Osteoblast (primary cell): ENCODE measurements at regions not wholly inside any gene's neighbourhood (a gene's known extent, or its start where the extent isn't known, plus 50 kb on each side); places are given as distances from the start of the nearest gene placed in this dataset.

Experiments
- DNase-seq: peaks from one replicate; pipeline ENCODE4 v3.0.0; 2011; ENCODE audit warnings: low spot score, mixed read lengths; ENCODE audit not compliant: insufficient read length; ENCODE audit errors: missing footprints
- H2AFZ ChIP-seq: 2 replicates; pipeline ENCODE4 v1.6.0; 2011; ENCODE audit warnings: mild to moderate bottlenecking, low read length
- H3K27ac ChIP-seq: 2 replicates; pipeline ENCODE4 v1.5.1; 2011; ENCODE audit warnings: mild to moderate bottlenecking, low read depth, low read length, moderate library complexity
- H3K27me3 ChIP-seq: 2 replicates; pipeline ENCODE4 v1.6.0; 2012; ENCODE audit warnings: mild to moderate bottlenecking, control low read depth, inconsistent platforms, low read length, moderate library complexity; ENCODE audit not compliant: insufficient read depth
- H3K36me3 ChIP-seq: 2 replicates; pipeline ENCODE4 v1.5.1; 2011; ENCODE audit warnings: mild to moderate bottlenecking, low read length, control low read depth, moderate library complexity; ENCODE audit not compliant: insufficient read depth
- H3K4me1 ChIP-seq: 2 replicates; pipeline ENCODE4 v1.5.1; 2011; ENCODE audit warnings: mild to moderate bottlenecking, low read length, control low read depth, moderate library complexity; ENCODE audit not compliant: insufficient read depth
- H3K4me2 ChIP-seq: 2 replicates; pipeline ENCODE4 v1.6.0; 2011; ENCODE audit warnings: mild to moderate bottlenecking, low read length; ENCODE audit not compliant: insufficient read depth
- H3K4me3 ChIP-seq: fragments of 200-600 bp; sonication (generic); 3 replicates; pipeline ENCODE4 v1.5.1; 2012; ENCODE audit warnings: mild to moderate bottlenecking, low read length, inconsistent platforms; ENCODE audit not compliant: insufficient read depth
- H3K79me2 ChIP-seq: 2 replicates; pipeline ENCODE4 v1.6.0; 2012; ENCODE audit warnings: mild to moderate bottlenecking, low read length, control low read depth, inconsistent platforms; ENCODE audit not compliant: insufficient read depth
- H3K9me3 ChIP-seq: 2 replicates; pipeline ENCODE4 v1.5.1; 2011; ENCODE audit warnings: low read depth, low read length, control low read depth
- H4K20me1 ChIP-seq: 2 replicates; pipeline ENCODE4 v1.6.0; 2012; ENCODE audit warnings: mild to moderate bottlenecking, low read length, control low read depth; ENCODE audit not compliant: insufficient read depth
- CTCF ChIP-seq: IDR thresholded peaks from 2 replicates; pipeline ENCODE4 v1.5.1; 2011; ENCODE audit warnings: mild to moderate bottlenecking, low read depth, low read length, moderate library complexity; ENCODE audit errors: extremely low read depth

GRCh38 chr4:137955595-137955994, 286.6 kb downstream of the SLC7A11 start:
- Histone ChIP-seq H3K9me3 (no peaks in the 10 kb centered on the region), H3K4me1 (peaks cover 13% of the 10 kb centered on the region), H3K27me3 (no peaks in the 10 kb centered on the region), H3K27ac (no peak overlapping the region), H3K36me3 (no peaks in the 10 kb centered on the region), H3K4me3 (no peak overlapping the region), H3K79me2 (no peaks in the 10 kb centered on the region), H3K4me2 (no peak overlapping the region), H2AFZ (no peak overlapping the region), H4K20me1 (no peaks in the 10 kb centered on the region)
- no peak for DNase-seq
- TF ChIP-seq CTCF = no peak

- Histone ChIP-seq H3K4me2 (no peak overlapping the region), H2AFZ (peak overlapping the region; percentile 58), H3K4me3 (no peak overlapping the region), H3K79me2 (no peaks in the 10 kb centered on the region), H3K27me3 (no peaks in the 10 kb centered on the region), H4K20me1 (no peaks in the 10 kb centered on the region), H3K4me1 (peaks cover 4% of the 10 kb centered on the region), H3K36me3 (no peaks in the 10 kb centered on the region), H3K9me3 (peaks cover 2% of the 10 kb centered on the region), H3K27ac (no peak overlapping the region)
- no peak for DNase-seq
- no peak for TF ChIP-seq CTCF
These were observed 290.0 kb downstream of the SLC7A11 start for GRCh38 chr4:137952116-137952515.

- no peaks in the 10 kb centered on the region for H3K27me3 ChIP-seq
- H3K4me1 ChIP-seq = no peaks in the 10 kb centered on the region
- DNase-seq = no peak
- no peaks in the 10 kb centered on the region for H3K79me2 ChIP-seq
- TF ChIP-seq CTCF = no peak
- peaks cover 2% of the 10 kb centered on the region for H3K9me3 ChIP-seq
- no peak overlapping the region for H2AFZ ChIP-seq
- H4K20me1 ChIP-seq = no peaks in the 10 kb centered on the region
- H3K4me2 ChIP-seq = no peak overlapping the region
- no peaks in the 10 kb centered on the region for H3K36me3 ChIP-seq
- no peak overlapping the region for H3K27ac ChIP-seq
- no peak overlapping the region for H3K4me3 ChIP-seq
These were observed 291.9 kb downstream of the SLC7A11 start for GRCh38 chr4:137950286-137950685.

GRCh38 chr4:137949746-137950145, 292.4 kb downstream of the SLC7A11 start:
- H3K9me3 ChIP-seq = peaks cover 2% of the 10 kb centered on the region
- no peak for TF ChIP-seq CTCF
- no peaks in the 10 kb centered on the region for H3K36me3 ChIP-seq
- no peaks in the 10 kb centered on the region for H3K79me2 ChIP-seq
- DNase-seq = no peak
- H3K4me3 ChIP-seq = no peak overlapping the region
- H2AFZ ChIP-seq = no peak overlapping the region
- H3K27ac ChIP-seq = no peak overlapping the region
- no peak overlapping the region for H3K4me2 ChIP-seq
- H3K27me3 ChIP-seq = no peaks in the 10 kb centered on the region
- H4K20me1 ChIP-seq = no peaks in the 10 kb centered on the region
- H3K4me1 ChIP-seq = no peaks in the 10 kb centered on the region
